DMS153 (cell line): ENCODE measurements at regions not wholly inside any gene's neighbourhood (a gene's known extent, or its start where the extent isn't known, plus 50 kb on each side); places are given as distances from the start of the nearest gene placed in this dataset.
"Not testable (repeated sequence)": the region's sequence is repeated elsewhere in the genome, so short reads cannot be mapped to it uniquely, and the experiment has no call there.

Experiments used
- DNase-seq: peaks from one replicate; lab custom pipeline; 2025; lab: John Stamatoyannopoulos, UW

DNA sequence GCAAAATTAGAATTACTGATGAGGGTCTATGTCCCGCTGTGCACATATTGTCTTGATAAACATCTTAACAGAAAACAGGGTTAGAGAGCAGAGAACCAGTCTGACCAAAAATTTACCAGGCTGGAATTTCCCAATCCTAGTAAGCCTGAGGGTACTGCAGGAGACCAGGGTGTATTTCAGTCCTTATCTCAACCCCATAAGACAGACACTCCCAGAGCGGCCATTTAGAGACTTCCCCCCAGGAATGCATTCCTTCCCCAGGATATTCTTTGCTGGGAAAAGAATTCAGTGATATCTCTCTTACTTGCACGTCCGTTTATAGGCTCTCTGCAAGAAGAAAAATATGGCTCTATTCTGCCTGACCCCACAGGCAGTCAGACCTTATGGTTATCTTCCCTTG lies 101.4 kb upstream of the FAM3C start:
- not testable (repeated sequence) for DNase-seq

DNA sequence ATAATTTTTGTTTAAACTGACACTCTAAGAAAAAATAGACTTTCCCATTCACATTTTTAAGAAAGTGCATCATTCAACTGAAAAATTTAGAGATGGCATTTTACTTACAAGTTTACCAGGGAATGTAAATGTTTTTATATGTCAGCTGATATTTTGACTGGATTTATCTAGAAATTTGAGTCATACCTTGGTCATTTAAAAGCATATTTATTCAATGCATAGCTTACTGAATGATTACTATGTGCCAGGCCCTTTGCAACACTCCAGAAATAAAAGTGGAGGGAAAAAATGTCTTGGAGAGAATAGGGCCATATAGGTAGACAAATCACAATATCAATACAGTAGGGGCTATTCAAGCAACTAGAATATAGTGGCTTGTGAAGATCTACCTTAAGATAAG lies 98.4 kb upstream of the FAM3C start:
- no peak for DNase-seq

DNA sequence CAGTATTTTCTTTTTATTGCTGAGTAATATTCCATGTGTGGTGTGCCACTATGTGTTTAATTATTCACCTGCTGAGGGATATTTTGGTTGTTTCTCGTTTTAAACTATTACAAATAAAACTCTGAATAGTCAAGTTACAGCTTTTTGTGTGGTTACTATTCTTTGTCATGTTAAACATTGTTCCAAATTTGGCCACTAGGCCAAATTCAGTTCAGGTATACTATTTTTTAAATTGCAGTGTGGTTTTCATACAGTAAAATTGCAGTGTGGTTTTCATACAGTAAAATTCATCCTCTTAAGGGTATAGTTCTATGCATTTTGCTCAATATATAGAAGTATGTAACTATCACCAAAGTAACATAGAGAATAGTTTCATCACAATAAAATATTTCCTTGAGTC lies 97.4 kb upstream of the FAM3C start:
- DNase-seq = no peak

DNA sequence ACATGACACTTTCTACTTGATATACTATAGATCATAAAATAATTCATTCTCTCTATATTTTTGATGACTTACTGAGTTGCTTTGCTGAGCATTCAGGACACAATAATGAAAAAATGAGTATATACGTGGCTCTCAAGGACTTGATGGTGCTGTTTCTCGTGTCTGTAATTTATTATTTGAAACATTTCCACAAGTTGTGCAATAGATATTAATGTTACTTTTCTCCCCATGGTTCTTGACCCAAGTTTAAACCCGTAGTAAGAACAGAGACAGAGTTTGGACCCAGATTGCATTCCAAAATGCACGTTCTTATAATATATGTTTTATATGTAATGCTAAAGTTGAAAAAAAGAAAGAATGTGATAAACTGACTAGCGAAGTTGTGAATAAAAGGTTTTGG lies 94.2 kb upstream of the FAM3C start:
- DNase-seq = no peak

DNA sequence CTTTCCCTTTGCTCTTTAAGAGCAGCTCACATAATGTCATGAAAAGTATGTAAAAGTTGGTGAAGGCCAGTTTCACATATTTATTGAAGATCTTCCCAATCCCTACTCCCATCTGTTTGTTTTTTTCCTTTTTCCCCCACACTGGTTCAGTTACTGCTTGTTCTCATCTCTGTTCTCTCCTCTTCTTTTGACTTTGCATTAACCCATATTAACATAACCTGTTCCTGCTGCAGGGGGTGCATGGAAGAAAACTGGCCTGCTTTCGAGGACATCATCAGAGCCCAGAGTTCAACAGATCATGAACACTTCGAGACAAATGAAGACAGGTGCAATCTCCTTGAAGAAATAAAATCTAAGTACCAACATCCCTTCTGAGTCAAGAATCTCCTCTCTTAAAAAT lies 93.3 kb upstream of the FAM3C start:
- DNase-seq = no peak

DNA sequence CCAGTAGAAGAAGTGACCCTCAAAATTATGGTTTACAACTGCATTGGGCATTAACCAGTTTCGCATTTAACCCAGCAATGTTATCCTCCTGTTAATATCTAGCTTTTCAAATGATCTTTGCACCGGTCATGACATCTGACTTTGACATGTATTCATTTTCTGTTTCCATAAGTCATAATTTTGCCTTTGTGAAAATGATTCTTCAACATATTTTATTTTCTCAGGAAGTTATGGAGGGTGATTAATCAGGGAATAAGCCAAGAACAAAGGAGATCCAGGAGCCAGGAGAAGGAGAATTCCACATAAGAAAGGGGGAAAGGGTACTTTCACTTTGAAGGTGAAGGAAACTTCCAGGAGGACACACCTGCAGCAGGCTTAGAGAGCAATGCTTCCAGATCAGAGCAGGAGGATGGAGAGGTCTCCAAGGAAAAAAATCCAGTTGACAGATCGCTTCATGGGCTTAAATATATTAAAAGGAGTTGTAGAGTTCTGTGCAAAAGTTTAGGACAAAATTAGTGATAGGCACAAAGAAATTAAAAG lies 92.1 kb upstream of the FAM3C start:
- no peak for DNase-seq

DNA sequence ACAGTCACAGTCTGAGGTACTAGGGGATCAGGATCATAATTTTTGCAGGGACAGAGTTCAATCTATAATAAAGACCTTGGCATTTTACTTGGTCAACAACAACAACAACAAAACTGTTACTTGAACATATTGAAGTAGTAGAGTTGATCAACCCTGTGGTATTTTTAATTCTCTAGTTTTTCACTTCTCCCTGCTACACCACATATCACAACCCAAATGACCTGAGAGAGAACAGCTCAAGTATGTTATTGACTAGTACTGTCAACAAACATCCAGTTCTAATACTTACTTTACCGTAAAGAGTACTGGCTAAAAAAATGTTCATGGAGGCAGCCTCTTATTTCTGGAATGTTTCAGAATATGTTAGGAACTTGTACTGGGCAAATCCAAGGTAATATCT lies 90.5 kb upstream of the FAM3C start:
- DNase-seq = no peak

DNA sequence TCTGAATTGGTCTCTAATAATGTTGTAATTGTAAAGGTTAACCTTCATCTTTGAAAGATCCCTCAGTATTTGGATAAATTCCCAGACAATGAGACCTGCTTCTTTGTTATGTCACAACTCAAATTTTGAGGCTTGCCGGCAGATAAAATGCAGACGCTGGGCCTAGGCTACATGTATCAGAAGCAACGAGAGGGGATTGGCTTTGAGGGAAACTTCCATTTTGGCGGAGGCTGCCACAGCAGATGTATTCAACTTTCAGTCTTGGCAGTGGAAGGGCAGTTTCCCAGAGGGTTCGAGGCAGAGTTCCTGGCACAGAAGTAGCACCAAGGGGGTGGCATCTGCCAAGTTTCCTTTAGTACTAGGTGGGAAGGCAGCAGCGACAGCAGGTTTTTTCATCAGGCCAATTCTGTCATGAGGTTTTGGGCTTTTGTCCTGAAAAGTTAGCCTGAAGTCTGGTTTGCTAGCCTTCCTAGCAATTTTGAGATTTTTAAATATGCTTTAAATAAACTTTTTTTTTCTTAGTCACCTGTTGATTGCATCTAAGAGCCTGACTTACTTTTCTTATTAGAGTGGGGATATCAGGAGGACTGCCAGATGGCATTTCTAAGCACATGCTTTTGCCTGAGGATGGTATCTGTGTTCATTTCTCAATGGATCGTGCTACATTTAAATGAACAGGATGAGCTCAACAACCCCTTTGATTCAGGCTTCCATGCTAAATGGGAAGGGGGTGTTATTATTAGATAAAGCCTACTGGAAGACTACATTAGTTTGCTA lies 89.5 kb upstream of the FAM3C start:
- DNase-seq = no peak

DNA sequence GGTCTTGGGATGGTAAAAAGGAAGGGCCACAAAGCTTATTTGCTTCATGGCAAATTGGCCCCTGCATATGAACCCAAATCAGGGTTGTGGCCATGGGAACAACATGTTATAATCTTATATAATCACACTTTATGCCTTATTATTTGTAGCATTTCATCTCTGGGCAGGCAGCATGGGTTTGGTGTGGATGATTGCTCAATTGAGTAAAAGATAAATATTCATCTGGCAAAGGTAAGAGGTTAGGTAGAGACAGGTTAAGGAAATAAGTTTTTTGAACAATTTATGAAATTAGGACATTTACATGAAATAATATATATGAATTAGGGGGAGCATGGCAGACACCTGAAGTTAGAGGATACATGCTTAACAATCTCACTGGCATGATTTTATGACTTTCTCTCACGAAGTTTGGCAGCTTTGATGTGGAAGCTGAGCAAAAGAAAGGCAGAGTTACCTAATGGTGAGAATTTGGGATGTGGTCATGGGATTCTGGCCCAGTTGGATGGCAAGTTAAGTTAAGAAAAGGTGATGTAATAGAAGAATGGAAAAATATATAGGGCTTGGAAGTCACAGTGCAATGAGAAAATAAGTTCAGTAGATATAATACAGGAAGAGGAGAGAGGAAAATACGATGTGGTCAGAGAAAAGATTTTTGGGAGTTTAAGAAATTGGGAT lies 88.1 kb upstream of the FAM3C start:
- DNase-seq = no peak

DNA sequence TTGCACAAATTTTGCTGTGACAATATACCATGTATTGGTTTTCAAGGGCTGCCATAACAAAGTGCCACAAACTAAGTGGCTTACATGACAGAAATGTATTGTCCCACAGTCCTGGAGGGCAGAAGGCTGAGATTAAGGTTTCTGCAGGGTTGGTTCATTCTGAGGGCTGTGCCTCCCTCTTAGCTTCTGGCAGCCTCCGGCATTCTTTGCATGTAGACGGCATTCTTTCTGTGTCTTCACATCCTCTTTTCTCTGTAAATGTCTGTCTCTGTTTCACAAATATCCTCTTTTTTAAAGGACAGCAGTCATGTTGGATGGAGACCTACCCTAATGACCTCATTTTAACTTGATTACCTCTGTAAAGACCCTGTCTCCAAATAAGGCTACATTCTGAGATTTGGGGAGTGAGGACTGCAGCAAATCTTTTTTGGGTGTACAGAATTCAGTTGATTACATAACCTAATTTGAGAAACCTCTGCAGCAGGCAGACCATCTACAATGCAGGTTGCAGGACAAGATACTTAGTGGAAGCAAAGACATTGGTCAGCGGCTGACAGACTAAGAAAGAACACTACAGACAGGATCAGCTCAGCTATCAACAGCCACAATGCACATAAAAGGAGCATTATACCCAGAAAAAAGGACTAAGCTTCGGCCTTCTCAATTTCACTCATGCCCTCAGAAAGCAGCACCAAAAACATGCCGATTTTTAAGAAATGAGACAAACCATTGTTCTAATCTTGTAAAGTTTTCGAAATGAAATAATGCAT lies 84.6 kb upstream of the FAM3C start:
- DNase-seq = no peak

DNA sequence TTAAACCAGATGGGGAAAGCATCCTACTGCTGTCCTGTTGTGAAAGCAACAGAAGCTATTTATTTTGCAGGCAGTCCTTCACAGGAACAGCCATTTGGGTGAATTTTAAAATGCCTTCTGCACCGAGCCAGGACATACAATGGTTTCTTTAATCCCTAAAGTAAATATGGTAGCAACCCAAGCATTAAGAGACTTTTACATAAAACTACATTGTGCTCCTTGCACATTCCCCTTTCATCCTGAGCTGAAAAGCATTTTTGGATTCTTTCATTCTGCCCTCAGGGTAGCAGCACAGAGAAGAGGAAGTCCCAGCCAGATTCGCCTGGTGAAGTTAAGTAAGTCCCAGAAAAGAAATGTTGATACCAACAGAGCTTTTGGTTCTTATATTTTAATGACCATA lies 84.0 kb upstream of the FAM3C start:
- DNase-seq = no peak

DNA sequence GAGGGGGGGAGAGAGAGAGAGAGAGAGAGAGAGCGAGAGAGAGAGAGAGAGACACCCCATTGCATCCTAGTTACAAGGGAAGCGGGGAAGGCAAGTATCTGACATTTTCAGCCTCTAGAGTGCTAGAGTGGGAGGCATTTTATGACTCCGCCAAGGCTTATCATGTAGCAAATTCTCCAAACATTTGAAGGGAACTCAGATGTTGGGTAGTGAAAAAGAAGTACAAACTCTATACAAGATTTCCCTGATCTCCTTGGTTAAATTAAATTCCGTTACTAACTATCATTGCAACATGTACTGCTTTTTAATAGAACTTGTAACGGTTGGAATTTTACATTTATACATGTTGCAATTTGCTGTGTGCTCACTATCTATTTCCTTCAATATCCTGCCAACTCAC lies 83.4 kb upstream of the FAM3C start:
- no peak for DNase-seq

DNA sequence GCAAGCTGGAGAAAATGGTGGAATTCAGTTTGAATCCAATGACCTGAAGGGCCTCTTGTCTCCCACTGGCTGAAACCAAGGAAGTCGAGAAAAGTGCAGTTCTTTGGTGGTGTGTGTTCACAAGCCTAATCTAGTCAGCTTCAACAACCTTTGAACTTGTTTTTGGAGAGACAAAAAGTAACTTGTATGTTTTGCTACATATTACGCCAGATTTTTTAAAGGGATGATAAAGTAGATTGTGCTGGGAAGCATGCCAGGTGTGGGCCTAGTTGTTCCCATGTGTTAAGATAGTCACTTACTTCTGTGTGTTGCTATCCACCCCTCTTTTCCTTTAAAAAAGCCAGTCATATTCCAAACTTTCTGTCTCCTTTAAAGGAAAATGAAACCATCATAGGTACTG lies 79.7 kb upstream of the FAM3C start:
- DNase-seq = no peak

DNA sequence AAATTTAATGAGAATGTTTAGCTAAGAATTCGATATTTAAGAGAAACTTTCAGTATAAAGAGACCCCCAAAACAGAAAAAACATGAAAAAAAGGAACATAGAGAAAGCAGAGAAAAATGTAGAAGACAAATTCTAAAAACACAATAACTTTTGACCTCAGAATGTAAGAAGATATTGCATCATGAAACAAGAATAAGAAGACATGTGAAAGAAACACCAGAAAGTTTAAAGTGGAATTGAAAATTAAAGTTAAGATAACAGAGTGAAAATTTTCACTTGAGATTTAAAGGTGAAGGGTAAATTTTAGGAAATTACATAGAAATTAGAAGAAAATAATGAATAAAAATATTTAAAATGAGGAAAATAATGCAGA lies 78.2 kb upstream of the FAM3C start:
- no peak for DNase-seq

DNA sequence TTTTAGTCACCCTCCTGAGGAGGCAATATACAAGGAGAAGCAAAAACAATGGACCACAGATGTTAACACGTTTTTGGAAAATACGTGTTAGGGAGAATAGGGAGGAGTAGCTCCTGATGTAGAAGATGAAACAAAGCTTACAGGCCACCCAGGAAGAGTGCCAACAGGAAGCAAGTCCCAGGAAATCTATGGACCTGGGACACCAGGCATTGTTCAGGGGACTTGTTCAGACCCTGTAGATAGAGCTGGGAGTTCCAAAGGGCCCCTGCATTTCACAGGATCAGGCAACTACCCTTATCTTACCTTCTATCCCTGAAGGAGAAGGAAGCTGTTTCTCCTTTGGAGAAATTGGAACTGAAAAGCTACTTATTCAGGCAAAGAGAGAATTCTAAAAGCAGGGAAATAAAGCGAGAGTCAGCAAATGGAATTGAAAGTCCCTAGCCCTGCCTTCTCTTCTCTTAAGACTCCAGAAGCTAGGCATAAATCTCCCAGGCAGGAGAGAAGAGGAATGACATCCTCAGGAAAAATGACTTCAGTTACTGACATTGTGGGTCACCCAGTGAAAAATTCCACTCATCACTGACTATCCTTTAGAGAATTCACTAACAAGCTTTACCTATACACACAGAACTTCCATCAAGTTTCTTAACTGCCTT lies 77.7 kb upstream of the FAM3C start:
- DNase-seq = no peak

DNA sequence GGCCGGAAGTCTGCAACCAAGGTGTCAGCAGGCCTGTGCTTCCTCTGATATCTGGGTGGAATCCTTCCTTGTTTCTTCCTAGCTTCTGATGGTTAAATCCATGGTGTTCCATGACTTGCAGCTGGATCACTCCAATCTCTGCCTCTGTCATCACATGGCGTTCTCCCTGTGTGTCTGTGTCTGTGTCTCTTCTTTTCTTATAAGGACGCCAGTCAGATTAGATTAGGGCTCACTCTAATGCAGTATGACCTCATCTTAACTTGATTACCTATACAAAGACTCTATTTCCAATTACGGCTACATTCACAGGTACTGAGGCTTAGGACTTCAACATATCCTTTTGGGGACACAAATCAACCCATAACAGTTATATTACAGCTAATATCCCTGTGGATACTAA lies 70.3 kb upstream of the FAM3C start:
- no peak for DNase-seq

DNA sequence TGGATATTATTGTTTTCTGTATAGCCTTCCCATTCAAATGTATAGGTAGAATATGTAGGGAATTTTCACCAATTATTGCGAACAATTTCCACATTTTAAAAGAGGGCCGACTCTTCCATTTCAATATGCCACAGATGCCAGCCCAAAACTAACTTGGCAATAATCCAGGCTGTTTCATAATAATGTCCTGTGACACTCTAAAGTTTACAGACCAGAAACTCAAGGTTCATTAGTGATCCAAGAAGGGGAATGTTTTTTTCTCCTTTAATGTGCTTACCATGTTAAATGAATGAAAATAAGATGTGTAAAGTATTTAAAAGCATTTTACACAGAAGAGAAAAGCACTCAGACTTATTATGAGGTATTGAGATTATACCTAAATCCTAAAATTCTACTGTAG lies 63.0 kb upstream of the FAM3C start:
- DNase-seq = no peak

DNA sequence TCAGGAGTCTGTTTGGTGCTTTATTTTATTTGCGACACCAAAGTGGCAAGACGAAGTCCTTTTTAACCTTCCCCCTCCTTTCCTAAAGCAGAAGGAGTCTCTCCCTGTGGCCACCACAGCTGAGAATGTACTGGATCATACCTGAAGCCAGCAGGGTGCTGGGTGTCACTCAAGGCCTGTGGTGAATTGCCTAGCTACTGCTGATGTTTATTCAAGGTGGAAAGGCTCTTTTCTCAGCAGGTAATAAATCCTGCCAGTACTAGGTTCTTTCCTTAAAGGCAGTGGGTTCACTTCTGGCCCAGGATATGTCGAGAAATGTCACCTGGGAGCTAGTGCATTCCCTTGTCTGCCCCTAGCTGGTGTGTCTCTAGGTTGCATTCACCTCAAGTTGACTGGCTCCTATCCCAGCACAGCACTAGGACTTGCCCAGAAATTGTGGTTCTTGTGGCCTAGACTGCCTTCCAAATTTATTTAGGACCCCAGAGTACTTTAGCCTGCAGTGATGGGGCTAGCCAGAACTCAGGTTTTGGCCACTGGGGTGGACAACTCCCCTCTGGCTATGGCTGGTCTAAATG lies 60.8 kb upstream of the FAM3C start:
- DNase-seq = no peak

DNA sequence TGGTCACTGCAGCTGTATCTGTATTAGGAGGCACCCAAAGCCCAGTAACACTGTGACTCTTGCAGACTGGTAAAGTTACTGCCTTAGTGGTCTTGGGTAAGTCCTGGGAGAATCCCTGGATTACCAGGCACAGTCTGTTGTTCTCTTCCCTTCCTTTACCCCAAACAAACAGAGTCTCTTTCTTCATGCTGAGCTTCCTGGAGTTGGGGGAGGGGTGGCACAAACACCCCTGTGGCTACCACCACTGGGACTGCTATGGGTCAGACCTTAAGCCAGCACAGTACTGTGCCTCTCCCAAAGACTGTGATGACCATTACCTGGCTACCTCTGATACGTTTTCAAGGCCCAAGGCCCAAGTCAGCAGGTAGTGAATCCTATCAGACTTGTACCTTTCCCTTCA lies 59.9 kb upstream of the FAM3C start:
- DNase-seq = no peak

DNA sequence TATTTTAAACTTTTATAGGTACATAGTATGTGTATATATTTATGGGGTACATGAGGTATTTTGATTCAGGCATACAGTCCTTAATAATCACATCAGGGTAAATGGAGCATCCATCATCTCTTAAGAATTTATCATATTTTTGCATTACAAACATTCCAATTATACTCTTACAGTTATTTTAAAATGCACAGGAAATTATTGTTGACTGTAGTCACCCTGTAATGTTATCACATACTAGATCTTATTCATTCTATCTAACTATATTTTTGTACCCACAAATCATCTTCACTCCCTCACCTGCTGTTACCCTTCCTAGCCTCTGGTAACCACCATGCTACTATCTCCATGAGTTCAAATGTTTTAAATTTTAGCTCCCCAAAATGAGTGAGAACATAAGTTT lies 56.3 kb upstream of the FAM3C start:
- DNase-seq = no peak

DNA sequence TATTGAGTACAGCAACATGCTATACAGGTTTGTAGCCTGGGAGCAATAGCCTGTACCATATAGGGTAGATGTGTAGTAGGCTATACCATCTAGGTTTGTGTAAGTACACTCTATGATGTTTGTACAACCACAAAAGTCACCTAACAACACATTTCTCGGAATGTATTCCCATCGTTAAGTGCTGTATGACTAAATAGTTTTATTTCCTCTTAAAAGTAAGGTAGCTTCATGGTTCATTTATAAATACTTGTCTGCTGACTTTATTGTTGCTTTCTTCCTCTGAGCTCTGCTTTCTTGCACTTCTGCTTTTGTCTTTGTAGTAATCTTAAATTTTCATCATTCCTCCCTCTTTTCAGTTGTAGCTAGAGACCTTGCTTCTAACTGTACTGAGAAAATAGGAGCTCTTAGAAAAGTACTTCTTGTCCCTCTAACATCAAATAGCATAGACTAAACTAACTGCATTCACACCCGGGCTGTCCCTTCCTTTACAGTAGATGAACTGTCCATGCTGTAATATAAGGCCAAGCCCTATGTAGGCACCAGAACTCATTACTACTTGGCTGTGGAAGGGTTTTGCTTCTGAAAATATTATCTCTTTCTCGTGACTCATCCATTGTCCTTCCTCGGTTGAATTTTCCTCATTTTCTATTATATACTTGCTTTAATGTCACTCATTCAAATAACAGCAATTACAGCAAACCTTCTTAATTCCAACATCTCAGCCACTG lies 55.4 kb upstream of the FAM3C start:
- DNase-seq = no peak
